Spleen (tissue), 7 donors: ENCODE measurements at regions not wholly inside any gene's neighbourhood (a gene's known extent, or its start where the extent isn't known, plus 50 kb on each side); places are given as distances from the start of the nearest gene placed in this dataset.

Source experiments
- POLR2A ChIP-seq, 3 donors: fragments of 450-650 bp; IDR thresholded peaks; one replicate each; pipeline ENCODE4 v1.5.1; 2017; ENCODE audit warnings: antibody characterized with exemption in 3 of 3, mild to moderate bottlenecking in 1 of 3
- POLR2AphosphoS5 ChIP-seq, 3 donors: sonication (generic); formaldehyde crosslinking; IDR thresholded peaks; one replicate each; pipeline ENCODE4 v1.5.1; 2017; ENCODE audit warnings: antibody characterized with exemption in 3 of 3
- TF ChIP-seq, protein P1 (sequence below), 11 experiments: fragments of 200-600 bp in 7 of 11; fragments of 450-650 bp in 4 of 11; sonication (generic) in 4 of 11; IDR thresholded peaks in 8 of 11; conservative IDR thresholded peaks in 3 of 11; 1 replicate in 7 of 11; 2 replicates in 4 of 11; pipeline versions ENCODE4 v1.4.0 to v1.8.0; 2016 to 2021; ENCODE audit warnings: antibody characterized with exemption in 11 of 11, inconsistent platforms in 4 of 11, mild to moderate bottlenecking in 1 of 11
- donor health status: DM: no; HTN: no; CAD: no; lungs with moderate emphysema.
- donor health status: DM: no; HTN: no; CAD: no.
- donor health status: DM: no; HTN: no; CAD: no.

DNA sequence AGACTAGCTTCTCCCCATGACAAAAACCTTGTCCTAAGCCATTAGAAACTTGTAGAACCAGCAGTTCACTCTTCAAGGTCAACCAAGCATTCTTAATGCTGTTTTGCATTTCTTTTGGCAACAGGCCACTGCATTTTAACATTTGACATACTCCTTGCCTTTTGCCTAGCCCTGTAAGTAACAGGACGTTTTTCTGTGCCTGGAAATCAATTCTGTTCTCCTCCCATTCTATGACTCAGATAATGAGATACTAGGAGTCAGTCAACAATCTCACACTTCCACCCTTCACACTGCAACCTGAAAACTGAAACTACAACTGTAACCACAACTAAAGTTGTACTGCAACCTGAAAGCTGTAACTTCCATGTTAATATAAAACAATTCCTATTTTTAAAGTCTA, 268.7 kb downstream of the MZT1 start:
- TF ChIP-seq POLR2AphosphoS5 (IDR thresholded peaks at IDR 0.05): no peak
- no peak for TF ChIP-seq POLR2A (IDR thresholded peaks at IDR 0.05)
- TF ChIP-seq, protein P1, sequence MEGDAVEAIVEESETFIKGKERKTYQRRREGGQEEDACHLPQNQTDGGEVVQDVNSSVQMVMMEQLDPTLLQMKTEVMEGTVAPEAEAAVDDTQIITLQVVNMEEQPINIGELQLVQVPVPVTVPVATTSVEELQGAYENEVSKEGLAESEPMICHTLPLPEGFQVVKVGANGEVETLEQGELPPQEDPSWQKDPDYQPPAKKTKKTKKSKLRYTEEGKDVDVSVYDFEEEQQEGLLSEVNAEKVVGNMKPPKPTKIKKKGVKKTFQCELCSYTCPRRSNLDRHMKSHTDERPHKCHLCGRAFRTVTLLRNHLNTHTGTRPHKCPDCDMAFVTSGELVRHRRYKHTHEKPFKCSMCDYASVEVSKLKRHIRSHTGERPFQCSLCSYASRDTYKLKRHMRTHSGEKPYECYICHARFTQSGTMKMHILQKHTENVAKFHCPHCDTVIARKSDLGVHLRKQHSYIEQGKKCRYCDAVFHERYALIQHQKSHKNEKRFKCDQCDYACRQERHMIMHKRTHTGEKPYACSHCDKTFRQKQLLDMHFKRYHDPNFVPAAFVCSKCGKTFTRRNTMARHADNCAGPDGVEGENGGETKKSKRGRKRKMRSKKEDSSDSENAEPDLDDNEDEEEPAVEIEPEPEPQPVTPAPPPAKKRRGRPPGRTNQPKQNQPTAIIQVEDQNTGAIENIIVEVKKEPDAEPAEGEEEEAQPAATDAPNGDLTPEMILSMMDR (IDR thresholded peaks at IDR 0.05 in 8 of 11, conservative IDR thresholded peaks at IDR 0.05 in 3 of 11): no peak
